ENCODE measurements at regions not wholly inside any gene's neighbourhood (a gene's known extent, or its start where the extent isn't known, plus 50 kb on each side); places are given as distances from the start of the nearest gene placed in this dataset.

- Histone ChIP-seq H3K27ac (ENCODE audit: low read depth, low read length) (no peak overlapping the region), H3K9me2 (replicated peaks; ENCODE audit: control insufficient read depth, low read length) (no peaks in the 10 kb centered on the region), H3K9me3 (ENCODE audit: control insufficient read depth, insufficient read depth, low read length) (no peaks in the 10 kb centered on the region), H3K4me1 (ENCODE audit: control insufficient read depth, low read length) (no peaks in the 10 kb centered on the region), H3K4me2 (ENCODE audit: low read length) (no peak overlapping the region), H3K27me3 (ENCODE audit: control insufficient read depth, low read length) (no peaks in the 10 kb centered on the region), H3K4me3 (ENCODE audit: low read length) (no peak overlapping the region), H4K20me1 (ENCODE audit: control insufficient read depth, insufficient read depth, low read depth, low read length) (no peaks in the 10 kb centered on the region), H3K79me2 (ENCODE audit: control insufficient read depth, low read length) (no peaks in the 10 kb centered on the region), H3K36me3 (ENCODE audit: control insufficient read depth, low read length) (no peaks in the 10 kb centered on the region), H3F3A (ENCODE audit: control insufficient read depth, insufficient read depth) (no peaks in the 10 kb centered on the region)
- TF ChIP-seq CTCF (IDR thresholded peaks at IDR 0.05; ENCODE audit: low read depth, low read length, poor library complexity, severe bottlenecking) = no peak
- no peak for TF ChIP-seq EZH2phosphoT487 (IDR thresholded peaks at IDR 0.05; ENCODE audit: borderline replicate concordance, low read length)
These were observed 211.3 kb downstream of the GPD2 start for GRCh38 chr2:156647377-156648010.

- no peaks in the 10 kb centered on the region for H3K9me2 ChIP-seq (replicated peaks; ENCODE audit: control insufficient read depth, low read length)
- no peaks in the 10 kb centered on the region for H3K9me3 ChIP-seq (ENCODE audit: control insufficient read depth, insufficient read depth, low read length)
- no peak overlapping the region for H3K27ac ChIP-seq (ENCODE audit: low read depth, low read length)
- no peak overlapping the region for H3K4me3 ChIP-seq (ENCODE audit: low read length)
- H3K4me1 ChIP-seq (ENCODE audit: control insufficient read depth, low read length) = no peaks in the 10 kb centered on the region
- no peaks in the 10 kb centered on the region for H3K27me3 ChIP-seq (ENCODE audit: control insufficient read depth, low read length)
- H3K36me3 ChIP-seq (ENCODE audit: control insufficient read depth, low read length) = no peaks in the 10 kb centered on the region
- TF ChIP-seq EZH2phosphoT487 (IDR thresholded peaks at IDR 0.05; ENCODE audit: borderline replicate concordance, low read length) = no peak
- TF ChIP-seq CTCF (IDR thresholded peaks at IDR 0.05; ENCODE audit: low read depth, low read length, poor library complexity, severe bottlenecking) = no peak
- no peaks in the 10 kb centered on the region for H3K79me2 ChIP-seq (ENCODE audit: control insufficient read depth, low read length)
- H4K20me1 ChIP-seq (ENCODE audit: control insufficient read depth, insufficient read depth, low read depth, low read length) = no peaks in the 10 kb centered on the region
- no peaks in the 10 kb centered on the region for H3F3A ChIP-seq (ENCODE audit: control insufficient read depth, insufficient read depth)
- no peak overlapping the region for H3K4me2 ChIP-seq (ENCODE audit: low read length)
These were observed 212.3 kb downstream of the GPD2 start for GRCh38 chr2:156648522-156648921.

GRCh38 chr2:156649596-156649995, 213.4 kb downstream of the GPD2 start:
- no peaks in the 10 kb centered on the region for H3K9me3 ChIP-seq (ENCODE audit: control insufficient read depth, insufficient read depth, low read length)
- no peaks in the 10 kb centered on the region for H3K27me3 ChIP-seq (ENCODE audit: control insufficient read depth, low read length)
- no peak overlapping the region for H3K4me2 ChIP-seq (ENCODE audit: low read length)
- H3K79me2 ChIP-seq (ENCODE audit: control insufficient read depth, low read length) = no peaks in the 10 kb centered on the region
- H3K36me3 ChIP-seq (ENCODE audit: control insufficient read depth, low read length) = no peaks in the 10 kb centered on the region
- H3F3A ChIP-seq (ENCODE audit: control insufficient read depth, insufficient read depth) = no peaks in the 10 kb centered on the region
- H3K27ac ChIP-seq (ENCODE audit: low read depth, low read length) = no peak overlapping the region
- no peaks in the 10 kb centered on the region for H4K20me1 ChIP-seq (ENCODE audit: control insufficient read depth, insufficient read depth, low read depth, low read length)
- no peaks in the 10 kb centered on the region for H3K4me1 ChIP-seq (ENCODE audit: control insufficient read depth, low read length)
- H3K9me2 ChIP-seq (replicated peaks; ENCODE audit: control insufficient read depth, low read length) = no peaks in the 10 kb centered on the region
- no peak for TF ChIP-seq EZH2phosphoT487 (IDR thresholded peaks at IDR 0.05; ENCODE audit: borderline replicate concordance, low read length)
- TF ChIP-seq CTCF (IDR thresholded peaks at IDR 0.05; ENCODE audit: low read depth, low read length, poor library complexity, severe bottlenecking) = no peak
- no peak overlapping the region for H3K4me3 ChIP-seq (ENCODE audit: low read length)

Measured in DOHH2 (cell line).